GM12878 (cell line): ENCODE measurements at regions not wholly inside any gene's neighbourhood (a gene's known extent, or its start where the extent isn't known, plus 50 kb on each side); places are given as distances from the start of the nearest gene placed in this dataset.

Source experiments
- ATF7 ChIP-seq: fragments of 450-650 bp; IDR thresholded peaks from 2 replicates; pipeline ENCODE4 v1.6.1; 2016; ENCODE audit warnings: low read depth, mild to moderate bottlenecking
- CHD1 ChIP-seq: IDR thresholded peaks from 2 replicates; pipeline ENCODE4 v1.6.1; 2012; ENCODE audit warnings: low read depth, low read length, improper control_type of control experiment
- CHD4 ChIP-seq: fragments of 200-600 bp; sonication (generic); IDR thresholded peaks from 2 replicates; pipeline ENCODE4 v1.6.1; 2016; ENCODE audit warnings: mild to moderate bottlenecking
- FOS ChIP-seq: IDR thresholded peaks from 3 replicates; pipeline ENCODE4 v1.6.1; 2011; ENCODE audit warnings: borderline replicate concordance; ENCODE audit not compliant: insufficient read length; ENCODE audit errors: extremely low read depth
- FOXM1 ChIP-seq: IDR thresholded peaks from 2 replicates; pipeline ENCODE4 v1.6.1; 2012; ENCODE audit warnings: low read depth, mild to moderate bottlenecking, inconsistent platforms, low read length, moderate library complexity
- JUND ChIP-seq: IDR thresholded peaks from 2 replicates; pipeline ENCODE4 v1.6.1; 2012; ENCODE audit warnings: low read depth, mild to moderate bottlenecking, low read length, improper control_type of control experiment, moderate library complexity
- MEF2A ChIP-seq: IDR thresholded peaks from 2 replicates; pipeline ENCODE4 v1.6.1; 2011; ENCODE audit warnings: low read depth, mild to moderate bottlenecking, low read length, moderate library complexity; ENCODE audit not compliant: insufficient read depth
- MTA3 ChIP-seq: IDR thresholded peaks from 2 replicates; pipeline ENCODE4 v1.6.1; 2012; ENCODE audit warnings: low read length, inconsistent platforms, borderline replicate concordance
- NBN ChIP-seq: fragments of 450-650 bp; IDR thresholded peaks from 2 replicates; pipeline ENCODE4 v1.6.1; 2016
- NR2C2 ChIP-seq: IDR thresholded peaks from 2 replicates; pipeline ENCODE4 v1.6.1; 2011; ENCODE audit warnings: borderline replicate concordance, low read depth; ENCODE audit not compliant: control insufficient read depth, insufficient read length
- PAX8 ChIP-seq: fragments of 450-650 bp; IDR thresholded peaks from 2 replicates; pipeline ENCODE4 v1.6.1; 2017; ENCODE audit warnings: mild to moderate bottlenecking, moderate library complexity
- PBX3 ChIP-seq: IDR thresholded peaks from 2 replicates; pipeline ENCODE4 v1.6.1; 2011; ENCODE audit warnings: mild to moderate bottlenecking, low read depth, low read length, moderate library complexity; ENCODE audit not compliant: insufficient replicate concordance
- PKNOX1 ChIP-seq: fragments of 450-650 bp; IDR thresholded peaks from 2 replicates; pipeline ENCODE4 v1.6.1; 2016; ENCODE audit warnings: mild to moderate bottlenecking
- POLR2AphosphoS2 ChIP-seq: IDR thresholded peaks from 2 replicates; pipeline ENCODE4 v1.6.1; 2011; ENCODE audit warnings: low read depth, mild to moderate bottlenecking, low read length, improper control_type of control experiment, moderate library complexity
- POLR2AphosphoS5 ChIP-seq: IDR thresholded peaks from 2 replicates; pipeline ENCODE4 v1.6.1; 2011; ENCODE audit warnings: mild to moderate bottlenecking, low read length, inconsistent platforms
- SP1 ChIP-seq: IDR thresholded peaks from one replicate; pipeline ENCODE4 v1.6.1; 2011; ENCODE audit warnings: low read depth, low read length
- TAF1 ChIP-seq: IDR thresholded peaks from 2 replicates; pipeline ENCODE4 v1.6.1; 2011; ENCODE audit warnings: mild to moderate bottlenecking, low read depth, low read length, borderline replicate concordance
- TBL1XR1 ChIP-seq: IDR thresholded peaks from 2 replicates; pipeline ENCODE4 v1.6.1; 2012; ENCODE audit warnings: low read depth, low read length, improper control_type of control experiment
- TCF12 ChIP-seq: IDR thresholded peaks from 2 replicates; pipeline ENCODE4 v1.6.1; 2011; ENCODE audit warnings: low read depth, mild to moderate bottlenecking, low read length
- ZBED1 ChIP-seq: IDR thresholded peaks from 2 replicates; pipeline ENCODE4 v1.6.1; 2016; ENCODE audit warnings: borderline replicate concordance
- ZNF217 ChIP-seq: fragments of 450-650 bp; IDR thresholded peaks from 2 replicates; pipeline ENCODE4 v1.6.1; 2017; ENCODE audit warnings: antibody characterized with exemption, mild to moderate bottlenecking
- TF ChIP-seq, protein P1 (sequence below): fragments of 450-650 bp; IDR thresholded peaks from 2 replicates; pipeline ENCODE4 v1.6.1; 2017; ENCODE audit warnings: low read depth, mild to moderate bottlenecking, moderate library complexity
- TF ChIP-seq, protein P2 (sequence below): fragments of 450-650 bp; IDR thresholded peaks from 2 replicates; pipeline ENCODE4 v1.6.1; 2018; ENCODE audit warnings: mild to moderate bottlenecking, low read depth, moderate library complexity; ENCODE audit not compliant: partially characterized antibody

GRCh38 chr2:7773362-7774360, 856.4 kb downstream of the RNF144A start (continued):
- peak; percentile 80; the same call in 1 of the 2 replicates for TF ChIP-seq JUND
- peak; percentile 86 for TF ChIP-seq ZBED1
- TF ChIP-seq POLR2AphosphoS2: no peak
- TF ChIP-seq TAF1: no peak
- peak; percentile 90; the same call in 1 of the 2 replicates for TF ChIP-seq ZNF217
- TF ChIP-seq PKNOX1: peak; percentile 73
- TF ChIP-seq SP1: peak; percentile 69
- TF ChIP-seq, protein P1, sequence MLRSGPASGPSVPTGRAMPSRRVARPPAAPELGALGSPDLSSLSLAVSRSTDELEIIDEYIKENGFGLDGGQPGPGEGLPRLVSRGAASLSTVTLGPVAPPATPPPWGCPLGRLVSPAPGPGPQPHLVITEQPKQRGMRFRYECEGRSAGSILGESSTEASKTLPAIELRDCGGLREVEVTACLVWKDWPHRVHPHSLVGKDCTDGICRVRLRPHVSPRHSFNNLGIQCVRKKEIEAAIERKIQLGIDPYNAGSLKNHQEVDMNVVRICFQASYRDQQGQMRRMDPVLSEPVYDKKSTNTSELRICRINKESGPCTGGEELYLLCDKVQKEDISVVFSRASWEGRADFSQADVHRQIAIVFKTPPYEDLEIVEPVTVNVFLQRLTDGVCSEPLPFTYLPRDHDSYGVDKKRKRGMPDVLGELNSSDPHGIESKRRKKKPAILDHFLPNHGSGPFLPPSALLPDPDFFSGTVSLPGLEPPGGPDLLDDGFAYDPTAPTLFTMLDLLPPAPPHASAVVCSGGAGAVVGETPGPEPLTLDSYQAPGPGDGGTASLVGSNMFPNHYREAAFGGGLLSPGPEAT: peak; percentile 100
- TF ChIP-seq POLR2AphosphoS5: no peak
- peak; percentile 74; the same call in 1 of the 2 replicates for TF ChIP-seq TBL1XR1
- no peak for TF ChIP-seq NR2C2
- TF ChIP-seq PAX8: no peak
- TF ChIP-seq MEF2A: 0 out of 2 replicates have a peak, but pooled peaks have one; percentile 24
- TF ChIP-seq MTA3: peak; percentile 91
- peak; percentile 90 for TF ChIP-seq NBN
- no peak for TF ChIP-seq CHD1
- TF ChIP-seq PBX3: no peak
- peak; percentile 91 for TF ChIP-seq FOXM1
- TF ChIP-seq ATF7: peak; percentile 76
- TF ChIP-seq FOS: no peak
- no peak for TF ChIP-seq CHD4
- TF ChIP-seq, protein P2, sequence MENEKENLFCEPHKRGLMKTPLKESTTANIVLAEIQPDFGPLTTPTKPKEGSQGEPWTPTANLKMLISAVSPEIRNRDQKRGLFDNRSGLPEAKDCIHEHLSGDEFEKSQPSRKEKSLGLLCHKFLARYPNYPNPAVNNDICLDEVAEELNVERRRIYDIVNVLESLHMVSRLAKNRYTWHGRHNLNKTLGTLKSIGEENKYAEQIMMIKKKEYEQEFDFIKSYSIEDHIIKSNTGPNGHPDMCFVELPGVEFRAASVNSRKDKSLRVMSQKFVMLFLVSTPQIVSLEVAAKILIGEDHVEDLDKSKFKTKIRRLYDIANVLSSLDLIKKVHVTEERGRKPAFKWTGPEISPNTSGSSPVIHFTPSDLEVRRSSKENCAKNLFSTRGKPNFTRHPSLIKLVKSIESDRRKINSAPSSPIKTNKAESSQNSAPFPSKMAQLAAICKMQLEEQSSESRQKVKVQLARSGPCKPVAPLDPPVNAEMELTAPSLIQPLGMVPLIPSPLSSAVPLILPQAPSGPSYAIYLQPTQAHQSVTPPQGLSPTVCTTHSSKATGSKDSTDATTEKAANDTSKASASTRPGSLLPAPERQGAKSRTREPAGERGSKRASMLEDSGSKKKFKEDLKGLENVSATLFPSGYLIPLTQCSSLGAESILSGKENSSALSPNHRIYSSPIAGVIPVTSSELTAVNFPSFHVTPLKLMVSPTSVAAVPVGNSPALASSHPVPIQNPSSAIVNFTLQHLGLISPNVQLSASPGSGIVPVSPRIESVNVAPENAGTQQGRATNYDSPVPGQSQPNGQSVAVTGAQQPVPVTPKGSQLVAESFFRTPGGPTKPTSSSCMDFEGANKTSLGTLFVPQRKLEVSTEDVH: no peak
- peak; percentile 71; the same call in 1 of the 2 replicates for TF ChIP-seq TCF12
